GM23338 (cell line): ENCODE measurements at regions not wholly inside any gene's neighbourhood (a gene's known extent, or its start where the extent isn't known, plus 50 kb on each side); places are given as distances from the start of the nearest gene placed in this dataset.

Source experiments
- CREB1 ChIP-seq: fragments of 250-450 bp; sonication (Bioruptor Pico); IDR thresholded peaks from 2 replicates; pipeline ENCODE4 v1.5.0; 2020; ENCODE audit warnings: low read depth, mild to moderate bottlenecking, moderate library complexity
- CTCF ChIP-seq, 2 experiments: fragments of 200-600 bp in 1 of 2; sonication (generic) in 1 of 2; conservative IDR thresholded peaks; 2 replicates each; pipeline versions ENCODE4 v1.5.1 to v1.6.1; 2016 to 2017; ENCODE audit warnings: antibody characterized with exemption in 2 of 2, low read depth in 2 of 2, mild to moderate bottlenecking in 2 of 2, moderate library complexity in 1 of 2
- EZH2 ChIP-seq: fragments of 200-600 bp; sonication (generic); IDR thresholded peaks from one replicate; pipeline ENCODE4 v1.8.0; 2017; ENCODE audit warnings: antibody characterized with exemption, mild to moderate bottlenecking, low read depth; ENCODE audit not compliant: unreplicated experiment
- EZH2phosphoT487 ChIP-seq: fragments of 200-600 bp; sonication (generic); IDR thresholded peaks from one replicate; pipeline ENCODE4 v1.8.1; 2018; ENCODE audit warnings: antibody characterized with exemption; ENCODE audit not compliant: unreplicated experiment
- JUNB ChIP-seq: IDR thresholded peaks from one replicate; pipeline ENCODE4 v1.6.1; 2016; ENCODE audit warnings: antibody characterized with exemption; ENCODE audit not compliant: unreplicated experiment
- NANOG ChIP-seq: IDR thresholded peaks from 2 replicates; pipeline ENCODE4 v1.6.1; 2016; ENCODE audit warnings: antibody characterized with exemption, borderline replicate concordance
- POLR2AphosphoS5 ChIP-seq: IDR thresholded peaks from 2 replicates; pipeline ENCODE4 v1.6.1; 2016; ENCODE audit warnings: antibody characterized with exemption, low read depth
- REST ChIP-seq: IDR thresholded peaks from one replicate; pipeline ENCODE4 v1.6.1; 2018; ENCODE audit warnings: antibody characterized with exemption; ENCODE audit not compliant: unreplicated experiment
- STAT1 ChIP-seq: IDR thresholded peaks from one replicate; pipeline ENCODE4 v1.6.1; 2016; ENCODE audit warnings: antibody characterized with exemption; ENCODE audit not compliant: unreplicated experiment
- ZNF114 ChIP-seq: fragments of 250-450 bp; sonication (Bioruptor Pico); IDR thresholded peaks from 2 replicates; pipeline ENCODE4 v1.5.0; 2020; ENCODE audit warnings: mild to moderate bottlenecking, moderate library complexity

- no peak for TF ChIP-seq CREB1 (CRISPR knock-in tag)
- TF ChIP-seq ZNF114: no peak
- TF ChIP-seq CTCF (conservative IDR thresholded peaks at IDR 0.05; ENCODE audit: low read depth in 2 of 2): no peak
- no peak for TF ChIP-seq EZH2
- TF ChIP-seq STAT1: no peak
- TF ChIP-seq POLR2AphosphoS5: no peak
- TF ChIP-seq NANOG: no peak
- TF ChIP-seq JUNB: no peak
- TF ChIP-seq REST: no peak
- TF ChIP-seq EZH2phosphoT487: no peak
Measured at GRCh38 chr12:60398547-60398946, 802.7 kb downstream of the SLC16A7 start.
